NCI-H524 (cell line): ENCODE measurements at regions not wholly inside any gene's neighbourhood (a gene's known extent, or its start where the extent isn't known, plus 50 kb on each side); places are given as distances from the start of the nearest gene placed in this dataset.
"Not testable (repeated sequence)": the region's sequence is repeated elsewhere in the genome, so short reads cannot be mapped to it uniquely, and the experiment has no call there.

ENCODE experiments used
- DNase-seq, 2 experiments: peaks; one replicate each; lab custom pipeline; 2025; lab: John Stamatoyannopoulos, UW

DNA sequence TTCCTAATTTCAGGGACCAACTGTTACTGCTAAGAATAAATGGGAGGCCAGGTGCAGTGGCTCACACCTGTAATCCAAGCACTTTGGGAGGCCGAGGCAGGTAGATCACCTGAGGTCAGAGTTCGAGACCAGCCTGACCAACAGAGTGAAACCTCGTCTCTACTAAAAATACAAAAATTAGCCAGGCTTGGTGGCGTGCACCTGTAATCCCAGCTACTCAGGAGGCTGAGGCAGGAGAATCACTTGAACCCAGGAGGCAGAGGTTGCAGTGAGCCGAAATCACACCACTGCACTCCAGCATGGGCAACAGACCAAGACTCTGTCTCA is 95.6 kb upstream of the CHD2 start:
- not testable (repeated sequence) for DNase-seq

DNA sequence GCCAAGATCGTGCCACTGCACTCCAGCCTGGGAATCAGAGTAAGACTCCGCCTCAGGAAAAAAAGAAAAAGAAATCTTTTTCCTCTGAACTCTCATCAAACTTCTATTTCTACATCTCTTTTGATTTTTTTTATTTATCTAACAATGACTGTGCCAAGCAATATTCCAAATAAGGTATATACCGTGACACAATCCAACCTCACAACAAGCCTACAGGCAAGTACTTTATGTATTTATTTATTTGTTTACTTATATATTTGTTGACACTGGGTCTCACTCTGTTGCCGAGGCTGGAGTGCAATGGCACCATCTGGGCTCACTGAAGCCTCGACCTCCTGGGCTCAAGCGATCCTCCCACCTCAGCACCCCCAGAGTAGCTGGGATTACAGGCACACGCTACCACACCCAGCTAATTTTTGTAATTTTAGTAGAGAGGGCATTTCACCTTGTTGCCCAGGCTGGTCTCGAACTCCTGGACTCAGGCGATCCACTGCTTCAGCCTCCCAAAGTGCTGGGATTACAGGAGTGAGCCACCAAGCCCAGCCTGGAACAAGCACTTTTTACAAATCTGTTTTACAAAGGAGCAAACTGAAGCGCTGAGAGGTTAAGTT is 94.9 kb upstream of the CHD2 start:
- no peak for DNase-seq

DNA sequence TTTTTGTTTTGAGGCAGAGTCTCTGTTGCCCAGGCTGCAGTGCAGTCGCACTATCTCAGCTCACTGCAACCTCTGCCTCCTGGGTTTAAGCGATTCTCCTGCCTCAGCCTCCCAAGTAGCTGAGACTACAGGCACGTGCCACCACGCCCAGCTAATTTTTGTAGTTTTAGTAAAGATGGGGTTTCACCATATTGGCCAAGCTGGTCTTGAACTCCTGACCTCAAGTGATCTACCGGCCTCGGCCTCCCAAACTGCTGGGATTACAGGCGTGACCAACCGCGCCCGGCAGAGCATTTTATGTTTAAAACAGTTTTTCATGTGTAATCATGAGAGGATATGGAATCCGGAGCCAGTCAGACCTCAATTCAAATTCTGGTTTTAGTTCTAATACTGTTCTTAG is 94.0 kb upstream of the CHD2 start:
- DNase-seq, result not testable (repeated sequence)

GRCh38 chr15:92806763-92807162 is 93.4 kb upstream of the CHD2 start:
- no peak for DNase-seq

GRCh38 chr15:92807971-92808571 is 92.1 kb upstream of the CHD2 start:
- DNase-seq, result peak in 1 of 2 experiments; percentile 62

- peak; percentile 75 to 79 for DNase-seq
Measured at GRCh38 chr15:92808598-92809063, 91.5 kb upstream of the CHD2 start.

DNA sequence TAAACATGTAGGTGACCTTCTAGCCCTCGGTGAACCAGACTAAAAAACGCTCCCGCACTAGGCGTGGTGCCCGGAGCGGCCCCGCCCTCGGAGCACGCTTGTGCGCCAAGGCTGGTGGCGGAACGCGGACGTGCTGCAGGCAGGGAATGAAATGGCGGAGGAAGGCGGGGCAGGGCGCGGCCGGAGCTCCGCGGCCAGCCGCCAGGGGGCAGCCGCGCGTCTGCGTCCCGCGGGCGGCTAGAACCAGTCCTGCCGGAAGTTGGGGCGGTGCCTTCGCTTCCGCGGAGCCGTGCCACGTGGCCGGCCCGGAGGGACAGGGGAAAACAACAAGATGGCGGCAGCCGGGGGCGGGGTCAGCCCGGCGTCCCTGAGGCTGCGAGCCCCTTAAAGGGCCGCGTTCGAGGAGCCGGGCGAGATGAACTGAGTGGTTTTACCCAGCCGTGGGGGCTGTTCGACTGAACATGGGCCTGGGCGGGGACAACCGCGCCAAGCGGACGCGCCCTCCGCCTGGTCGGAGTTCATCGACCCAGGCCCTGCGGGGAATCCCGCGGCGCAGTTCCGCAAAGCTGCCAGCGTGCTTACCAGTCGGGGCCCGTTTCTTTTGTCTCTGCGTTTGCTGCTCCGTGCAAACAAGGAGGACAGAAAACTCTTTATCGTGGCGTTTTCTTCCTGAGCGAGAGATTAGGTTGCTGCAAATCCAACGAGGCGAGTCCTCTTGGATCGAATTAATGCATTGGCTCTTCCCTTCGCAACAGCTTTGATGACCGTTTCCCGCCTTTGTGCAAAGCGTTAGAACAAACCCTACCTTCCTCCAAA is 90.9 kb upstream of the CHD2 start:
- peak; percentile 97 to 99 for DNase-seq

- DNase-seq, result peak; percentile 56 to 66
Measured at GRCh38 chr15:92809880-92810361, 90.2 kb upstream of the CHD2 start.

GRCh38 chr15:92810418-92811138 is 89.5 kb upstream of the CHD2 start:
- DNase-seq, result peak; percentile 97 to 99

DNA sequence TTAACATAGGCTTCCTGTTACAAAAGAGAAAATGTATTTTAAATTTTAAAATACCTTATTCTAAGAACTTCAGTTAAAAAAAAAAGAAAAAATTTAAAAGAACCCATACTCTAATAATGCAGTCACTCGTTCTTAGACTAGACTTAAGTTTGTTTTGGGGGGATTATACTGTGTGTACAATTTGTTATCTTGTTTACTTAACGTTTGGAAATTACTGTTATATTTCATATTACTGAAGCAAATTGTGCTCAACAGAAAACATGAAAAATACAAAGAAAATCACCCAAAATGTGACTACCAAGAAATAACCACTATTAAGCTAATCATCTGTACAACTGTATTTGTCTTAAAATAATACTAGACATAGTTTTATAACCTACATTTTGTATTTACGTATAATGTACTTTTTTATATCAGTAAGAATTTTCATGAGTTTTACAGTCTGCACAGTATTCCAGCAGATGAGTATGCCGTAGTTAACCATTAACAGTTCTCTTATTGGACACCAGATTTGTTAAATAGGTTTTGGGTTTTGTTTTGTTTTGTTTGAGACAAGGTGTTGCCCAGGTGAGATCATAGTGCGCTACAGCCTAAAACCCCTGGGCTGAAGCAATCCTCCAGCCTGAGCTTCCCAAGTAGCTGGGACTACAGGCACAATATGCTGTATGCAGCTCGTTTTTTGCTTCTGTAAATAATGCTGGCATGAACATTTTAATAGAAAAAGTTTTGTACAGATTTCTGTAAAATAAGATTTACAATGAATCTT is 88.8 kb upstream of the CHD2 start:
- DNase-seq, result peak in 1 of 2 experiments; percentile 20

DNA sequence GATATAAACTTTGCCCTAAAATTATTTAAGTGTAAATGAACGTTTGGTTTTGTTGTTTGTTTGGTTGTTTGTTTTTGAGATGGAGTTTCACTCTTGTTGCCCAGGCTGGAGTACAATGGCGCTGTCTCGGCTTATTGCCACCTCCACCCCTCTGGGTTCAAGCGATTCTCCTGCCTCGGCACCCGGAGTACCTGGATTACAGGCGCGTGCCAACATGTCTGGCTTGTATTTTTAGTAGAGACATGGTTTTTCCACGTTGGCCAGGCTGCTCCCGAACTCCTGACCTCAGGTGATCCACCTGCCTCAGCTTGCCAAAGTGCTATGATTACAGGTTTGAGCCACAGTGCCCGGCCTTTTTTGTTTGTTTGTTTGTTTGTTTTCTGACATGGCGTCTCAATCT is 87.9 kb upstream of the CHD2 start:
- no peak for DNase-seq

DNA sequence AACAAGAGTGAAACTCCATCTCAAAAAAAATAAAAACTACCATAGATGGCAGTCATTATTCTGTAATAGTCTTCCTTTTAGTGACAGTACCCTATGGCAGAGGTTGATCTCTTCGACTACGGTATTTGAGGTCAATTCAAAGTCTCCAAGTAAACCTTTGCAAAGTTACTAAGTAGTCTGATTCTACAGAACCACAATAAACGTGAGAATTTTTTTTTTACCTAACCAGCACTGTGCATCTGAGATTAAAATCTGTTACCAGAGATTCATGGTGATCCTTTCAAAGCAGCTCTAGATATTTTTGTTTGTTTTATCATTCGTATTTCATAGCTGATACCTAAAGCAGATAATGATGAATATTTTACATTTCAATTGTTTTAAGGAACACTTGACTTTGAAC is 86.6 kb upstream of the CHD2 start:
- no peak for DNase-seq

GRCh38 chr15:92817339-92817886 is 82.7 kb upstream of the CHD2 start:
- no peak for DNase-seq

GRCh38 chr15:92818651-92819277 is 81.4 kb upstream of the CHD2 start:
- DNase-seq, result peak in 1 of 2 experiments; percentile 51

DNA sequence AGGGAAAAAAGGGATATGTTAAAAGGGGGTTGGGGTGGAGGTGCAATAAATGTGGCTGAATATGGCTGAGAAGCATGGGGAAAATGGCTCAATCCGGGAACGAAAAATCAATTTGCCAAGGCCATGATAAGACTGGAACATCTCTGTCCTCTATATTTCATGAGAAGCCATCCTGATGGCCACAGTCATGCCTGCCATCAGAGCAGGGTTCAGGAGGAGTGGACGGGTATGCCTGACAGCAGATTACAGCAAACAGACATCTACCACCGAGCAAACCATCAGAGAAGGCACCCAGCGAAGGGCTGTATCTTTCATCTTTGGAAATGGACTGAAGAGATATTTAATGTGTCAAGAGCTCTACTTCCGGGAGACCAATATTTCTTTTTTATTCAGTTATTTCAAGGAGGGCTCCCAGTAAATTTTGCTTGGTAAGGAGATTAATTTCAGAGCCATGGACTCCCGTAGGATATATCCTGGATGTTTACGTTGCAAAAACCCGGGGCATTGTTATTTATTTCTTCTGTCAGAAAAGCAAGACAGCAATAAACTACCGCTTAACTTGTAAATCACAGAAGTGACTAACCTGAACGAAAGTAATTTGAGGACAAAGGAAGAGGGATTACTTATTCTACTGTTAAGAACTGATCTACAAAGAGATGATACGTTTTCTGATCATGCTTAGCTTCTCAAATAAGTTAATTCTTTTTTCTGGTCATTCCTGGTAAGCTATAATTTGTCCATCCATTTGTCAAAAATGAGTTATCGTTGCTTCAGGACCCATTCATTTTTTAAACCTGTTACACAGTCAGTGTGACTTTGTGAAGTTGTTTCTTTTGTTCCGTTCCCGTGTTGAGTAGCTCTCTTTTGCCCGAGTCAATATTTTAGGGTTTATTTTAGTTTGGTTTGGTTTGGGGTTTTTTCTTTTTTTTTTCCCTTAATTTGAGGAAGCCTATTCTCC is 80.6 kb upstream of the CHD2 start:
- peak; percentile 31 to 59 for DNase-seq

DNA sequence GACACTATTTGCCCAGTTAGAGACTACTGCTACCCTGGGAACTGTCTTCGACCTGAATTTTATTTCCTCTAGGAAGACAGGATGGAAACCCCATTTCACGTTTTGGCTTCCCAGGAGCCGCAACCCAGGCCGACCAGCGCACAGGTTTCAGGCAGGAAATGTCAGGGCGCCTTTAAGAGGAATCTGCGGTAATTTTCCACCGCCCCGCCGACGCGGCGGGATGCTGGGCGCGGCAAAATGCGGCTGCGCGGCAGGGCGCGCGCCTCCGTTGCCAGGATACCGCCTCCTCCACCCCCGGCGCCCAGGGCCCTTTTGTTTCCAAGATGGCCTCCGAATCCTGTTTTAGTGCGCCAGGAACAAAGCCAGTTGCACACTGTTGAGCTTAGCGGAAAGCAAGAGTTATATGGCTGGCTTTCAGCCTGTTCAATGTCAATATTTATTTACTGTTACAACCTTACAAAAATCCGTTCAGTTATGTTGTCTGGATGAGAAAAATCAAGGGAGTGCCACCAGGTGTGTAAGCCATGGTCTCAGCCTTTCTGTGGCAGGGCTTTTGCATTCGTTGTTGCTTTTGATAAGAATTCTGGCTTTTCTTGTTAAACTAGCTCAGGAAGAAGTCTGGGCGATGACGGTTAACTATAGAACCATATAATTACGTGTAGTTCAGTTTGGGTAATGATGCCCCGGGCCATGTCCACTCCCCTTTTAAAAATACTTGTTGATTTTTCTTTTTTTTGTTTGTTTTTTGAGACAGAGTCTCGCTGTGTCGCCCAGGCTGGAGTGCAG is 79.7 kb upstream of the CHD2 start:
- peak; percentile 91 to 97 for DNase-seq

GRCh38 chr15:92821491-92822116 is 78.5 kb upstream of the CHD2 start:
- no peak for DNase-seq
